WTC11 (cell line): ENCODE measurements at regions not wholly inside any gene's neighbourhood (a gene's known extent, or its start where the extent isn't known, plus 50 kb on each side); places are given as distances from the start of the nearest gene placed in this dataset.

Experiments used
- NR1H2 ChIP-seq: sonication (generic); formaldehyde crosslinking; IDR thresholded peaks from 2 replicates; pipeline ENCODE4 v1.9.0; 2021; ENCODE audit warnings: mild to moderate bottlenecking, moderate library complexity, missing genetic modification reagents
- TF ChIP-seq, protein P1 (sequence below): sonication (generic); formaldehyde crosslinking; IDR thresholded peaks from 2 replicates; pipeline ENCODE4 v1.8.0; 2022; ENCODE audit warnings: mild to moderate bottlenecking, missing genetic modification reagents
- TF ChIP-seq, protein P2 (sequence below): fragments of 200-600 bp; IDR thresholded peaks from 2 replicates; pipeline ENCODE4 v1.8.0; 2022; ENCODE audit warnings: antibody characterized with exemption

DNA sequence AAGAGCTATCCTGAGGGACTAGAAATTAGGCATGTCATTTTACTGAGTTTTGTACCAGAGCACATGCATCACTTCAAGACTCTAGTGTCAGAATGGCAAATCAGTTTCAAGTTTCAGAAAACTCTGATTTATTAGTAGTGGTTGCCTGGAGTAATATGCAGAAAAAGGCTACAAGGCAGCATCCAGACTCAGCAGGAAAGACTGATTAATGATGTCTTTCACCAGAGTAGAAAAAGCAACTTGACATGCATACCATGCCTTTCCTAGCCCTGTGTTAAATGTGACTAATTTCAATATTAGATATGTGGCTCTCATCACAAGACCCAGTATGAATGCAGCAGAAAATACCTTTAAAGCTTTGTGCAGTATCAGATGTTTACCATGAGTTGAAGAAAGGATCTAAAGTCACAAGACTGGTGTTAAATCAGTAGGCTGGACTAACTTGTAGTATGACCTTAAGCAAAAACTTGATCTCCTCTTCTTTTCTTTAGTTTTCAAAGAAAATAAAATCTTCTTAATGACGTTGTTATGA is 1251.2 kb upstream of the C9orf72 start:
- TF ChIP-seq, protein P1, sequence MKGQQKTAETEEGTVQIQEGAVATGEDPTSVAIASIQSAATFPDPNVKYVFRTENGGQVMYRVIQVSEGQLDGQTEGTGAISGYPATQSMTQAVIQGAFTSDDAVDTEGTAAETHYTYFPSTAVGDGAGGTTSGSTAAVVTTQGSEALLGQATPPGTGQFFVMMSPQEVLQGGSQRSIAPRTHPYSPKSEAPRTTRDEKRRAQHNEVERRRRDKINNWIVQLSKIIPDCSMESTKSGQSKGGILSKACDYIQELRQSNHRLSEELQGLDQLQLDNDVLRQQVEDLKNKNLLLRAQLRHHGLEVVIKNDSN (CRISPR knock-in tag), result no peak
- TF ChIP-seq, protein P2, sequence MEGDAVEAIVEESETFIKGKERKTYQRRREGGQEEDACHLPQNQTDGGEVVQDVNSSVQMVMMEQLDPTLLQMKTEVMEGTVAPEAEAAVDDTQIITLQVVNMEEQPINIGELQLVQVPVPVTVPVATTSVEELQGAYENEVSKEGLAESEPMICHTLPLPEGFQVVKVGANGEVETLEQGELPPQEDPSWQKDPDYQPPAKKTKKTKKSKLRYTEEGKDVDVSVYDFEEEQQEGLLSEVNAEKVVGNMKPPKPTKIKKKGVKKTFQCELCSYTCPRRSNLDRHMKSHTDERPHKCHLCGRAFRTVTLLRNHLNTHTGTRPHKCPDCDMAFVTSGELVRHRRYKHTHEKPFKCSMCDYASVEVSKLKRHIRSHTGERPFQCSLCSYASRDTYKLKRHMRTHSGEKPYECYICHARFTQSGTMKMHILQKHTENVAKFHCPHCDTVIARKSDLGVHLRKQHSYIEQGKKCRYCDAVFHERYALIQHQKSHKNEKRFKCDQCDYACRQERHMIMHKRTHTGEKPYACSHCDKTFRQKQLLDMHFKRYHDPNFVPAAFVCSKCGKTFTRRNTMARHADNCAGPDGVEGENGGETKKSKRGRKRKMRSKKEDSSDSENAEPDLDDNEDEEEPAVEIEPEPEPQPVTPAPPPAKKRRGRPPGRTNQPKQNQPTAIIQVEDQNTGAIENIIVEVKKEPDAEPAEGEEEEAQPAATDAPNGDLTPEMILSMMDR, result no peak
- no peak for TF ChIP-seq NR1H2 (CRISPR knock-in tag)
